GM23338 (cell line): ENCODE measurements at regions not wholly inside any gene's neighbourhood (a gene's known extent, or its start where the extent isn't known, plus 50 kb on each side); places are given as distances from the start of the nearest gene placed in this dataset.

Source experiments
- ATAC-seq: fragments of 200-7000 bp; cut with Tn5 transposase; 3 replicates; pipeline ENCODE4 v1.9.1; 2020
- DNase-seq: peaks from one replicate; pipeline ENCODE4 v3.0.0-alpha.2; 2015; ENCODE audit warnings: low spot score
- H2AFZ ChIP-seq: fragments of 200-600 bp; sonication (generic); 2 replicates; pipeline ENCODE4 v1.8.0; 2016; ENCODE audit warnings: antibody characterized with exemption, mild to moderate bottlenecking, moderate library complexity
- H3F3A ChIP-seq: fragments of 200-600 bp; sonication (generic); replicated peaks from 2 replicates; pipeline ENCODE4 v1.8.0; 2017; ENCODE audit warnings: antibody characterized with exemption, mixed run types, low read depth
- H3K27ac ChIP-seq: fragments of 200-600 bp; sonication (generic); 2 replicates; pipeline ENCODE4 v1.6.1; 2016; ENCODE audit warnings: low read depth
- H3K27me3 ChIP-seq: fragments of 200-600 bp; sonication (generic); 2 replicates; pipeline ENCODE4 v1.8.0; 2016; ENCODE audit warnings: mild to moderate bottlenecking, mixed run types, moderate library complexity; ENCODE audit not compliant: insufficient read depth
- H3K36me3 ChIP-seq: fragments of 200-600 bp; sonication (generic); 2 replicates; pipeline ENCODE4 v1.8.0; 2016; ENCODE audit warnings: mild to moderate bottlenecking; ENCODE audit not compliant: insufficient read depth
- H3K4me1 ChIP-seq: fragments of 200-600 bp; sonication (generic); 2 replicates; pipeline ENCODE4 v1.8.0; 2016; ENCODE audit warnings: mild to moderate bottlenecking, moderate library complexity; ENCODE audit not compliant: insufficient read depth
- H3K4me2 ChIP-seq: fragments of 200-600 bp; sonication (generic); 2 replicates; pipeline ENCODE4 v1.7.1; 2017; ENCODE audit warnings: mixed run types
- H3K4me3 ChIP-seq: fragments of 200-600 bp; sonication (generic); 2 replicates; pipeline ENCODE4 v1.6.1; 2016; ENCODE audit warnings: mixed run types
- H3K79me2 ChIP-seq: fragments of 200-600 bp; sonication (generic); replicated peaks from 2 replicates; pipeline ENCODE4 v1.8.0; 2017; ENCODE audit warnings: mild to moderate bottlenecking; ENCODE audit not compliant: insufficient read depth
- H3K9me2 ChIP-seq: fragments of 200-600 bp; sonication (generic); 2 replicates; pipeline ENCODE4 v1.8.0; 2017; ENCODE audit not compliant: insufficient read depth
- H4K20me1 ChIP-seq: fragments of 200-600 bp; sonication (generic); replicated peaks from 2 replicates; pipeline ENCODE4 v1.8.0; 2017; ENCODE audit warnings: mild to moderate bottlenecking; ENCODE audit not compliant: insufficient read depth
- H3K27ac Mint-ChIP-seq: 2 replicates; pipeline ENCODE4 v1.8.0; 2020; ENCODE audit warnings: inconsistent platforms, mild to moderate bottlenecking, moderate library complexity, mixed read lengths
- H3K27me3 Mint-ChIP-seq: 3 replicates; pipeline ENCODE4 v1.8.0; 2022; ENCODE audit warnings: low read depth, mild to moderate bottlenecking, moderate library complexity, mixed read lengths, inconsistent platforms; ENCODE audit not compliant: insufficient read depth, poor library complexity
- H3K36me3 Mint-ChIP-seq: 3 replicates; pipeline ENCODE4 v1.8.0; 2021; ENCODE audit warnings: low read depth, mild to moderate bottlenecking, inconsistent platforms, moderate library complexity, mixed read lengths
- H3K4me1 Mint-ChIP-seq: 3 replicates; pipeline ENCODE4 v1.8.0; 2020; ENCODE audit warnings: mild to moderate bottlenecking, inconsistent platforms, mixed read lengths
- H3K4me3 Mint-ChIP-seq: 3 replicates; pipeline ENCODE4 v1.8.0; 2021; ENCODE audit warnings: moderate library complexity, mild to moderate bottlenecking, inconsistent platforms, mixed read lengths
- H3K9me3 Mint-ChIP-seq: 3 replicates; pipeline ENCODE4 v1.8.0; 2020; ENCODE audit warnings: moderate library complexity, mild to moderate bottlenecking, inconsistent platforms, mixed read lengths
- CREB1 ChIP-seq: fragments of 250-450 bp; sonication (Bioruptor Pico); IDR thresholded peaks from 2 replicates; pipeline ENCODE4 v1.5.0; 2020; ENCODE audit warnings: low read depth, mild to moderate bottlenecking, moderate library complexity
- EZH2 ChIP-seq: fragments of 200-600 bp; sonication (generic); IDR thresholded peaks from one replicate; pipeline ENCODE4 v1.8.0; 2017; ENCODE audit warnings: antibody characterized with exemption, mild to moderate bottlenecking, low read depth; ENCODE audit not compliant: unreplicated experiment
- EZH2phosphoT487 ChIP-seq: fragments of 200-600 bp; sonication (generic); IDR thresholded peaks from one replicate; pipeline ENCODE4 v1.8.1; 2018; ENCODE audit warnings: antibody characterized with exemption; ENCODE audit not compliant: unreplicated experiment
- JUNB ChIP-seq: IDR thresholded peaks from one replicate; pipeline ENCODE4 v1.6.1; 2016; ENCODE audit warnings: antibody characterized with exemption; ENCODE audit not compliant: unreplicated experiment
- NANOG ChIP-seq: IDR thresholded peaks from 2 replicates; pipeline ENCODE4 v1.6.1; 2016; ENCODE audit warnings: antibody characterized with exemption, borderline replicate concordance
- POLR2AphosphoS5 ChIP-seq: IDR thresholded peaks from 2 replicates; pipeline ENCODE4 v1.6.1; 2016; ENCODE audit warnings: antibody characterized with exemption, low read depth
- STAT1 ChIP-seq: IDR thresholded peaks from one replicate; pipeline ENCODE4 v1.6.1; 2016; ENCODE audit warnings: antibody characterized with exemption; ENCODE audit not compliant: unreplicated experiment
- ZNF331 ChIP-seq: fragments of 250-450 bp; sonication (Bioruptor Pico); IDR thresholded peaks from 2 replicates; pipeline ENCODE4 v1.5.0; 2020; ENCODE audit warnings: low read depth, mild to moderate bottlenecking, moderate library complexity
- TF ChIP-seq, protein P1 (sequence below): IDR thresholded peaks from 2 replicates; pipeline ENCODE4 v1.6.1; 2016; ENCODE audit warnings: antibody characterized with exemption
- TF ChIP-seq, protein P2 (sequence below), 2 experiments: fragments of 200-600 bp in 1 of 2; sonication (generic) in 1 of 2; conservative IDR thresholded peaks; 2 replicates each; pipeline versions ENCODE4 v1.5.1 to v1.6.1; 2016 to 2017; ENCODE audit warnings: antibody characterized with exemption in 2 of 2, low read depth in 2 of 2, mild to moderate bottlenecking in 2 of 2, moderate library complexity in 1 of 2
- TF ChIP-seq, protein P3 (sequence below): fragments of 250-450 bp; sonication (Bioruptor Pico); IDR thresholded peaks from 2 replicates; pipeline ENCODE4 v1.5.0; 2020; ENCODE audit warnings: mild to moderate bottlenecking, moderate library complexity

DNA sequence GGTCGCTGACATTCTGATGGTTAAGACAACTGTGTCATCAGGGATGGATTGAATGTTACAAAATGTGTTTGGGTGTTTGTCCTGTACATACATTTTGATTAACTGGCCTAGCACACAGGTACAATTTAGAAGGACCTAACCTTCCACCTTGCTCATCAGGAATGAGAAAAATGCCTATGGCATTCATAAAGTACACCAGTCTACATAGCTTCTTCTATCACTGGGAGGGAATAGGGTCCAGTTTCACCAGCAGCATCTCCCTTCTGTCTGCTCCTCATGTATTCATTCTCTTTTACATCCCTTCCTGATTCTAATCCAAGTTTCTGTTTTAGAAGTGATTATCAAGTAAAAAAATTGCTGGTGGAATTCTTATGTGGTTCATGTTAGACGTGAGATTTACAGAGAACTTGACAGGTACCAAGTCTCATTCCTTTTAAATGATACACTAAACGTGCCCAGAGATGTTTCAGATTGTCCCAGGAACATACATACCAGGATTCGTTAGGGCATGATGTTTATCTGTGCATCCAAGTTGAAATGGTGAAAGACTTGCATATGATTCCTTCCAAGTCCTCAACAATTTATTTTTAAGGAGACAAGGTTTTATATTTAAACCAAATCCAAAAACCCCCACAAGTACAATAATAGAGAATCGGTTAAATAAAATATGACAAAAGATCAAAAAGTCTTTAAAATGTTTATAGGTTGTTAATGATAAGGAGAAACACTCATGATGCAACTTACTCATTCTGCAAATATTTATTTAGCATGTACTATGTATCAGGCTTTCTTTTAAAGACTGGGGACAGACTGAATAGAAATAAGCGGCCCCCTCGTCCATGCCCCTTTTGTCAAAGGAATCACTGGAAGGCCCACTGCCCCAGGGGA lies 359.1 kb downstream of the ZNF674 start:
- no peaks in the 10 kb centered on the region for H3F3A ChIP-seq
- Mint-ChIP-seq H3K4me3 (no peak overlapping the region), H3K4me1 (no peaks in the 10 kb centered on the region), H3K27ac (no peak overlapping the region), H3K9me3 (no peaks in the 10 kb centered on the region; the same call in 2 of the 3 replicates), H3K27me3 (no peaks in the 10 kb centered on the region), H3K36me3 (no peaks in the 10 kb centered on the region)
- no peaks in the 10 kb centered on the region for H3K9me2 ChIP-seq
- H3K27me3 ChIP-seq, result no peaks in the 10 kb centered on the region
- no peak overlapping the region for H3K4me3 ChIP-seq
- TF ChIP-seq NANOG (no peak), CREB1 (CRISPR knock-in tag) (no peak), STAT1 (no peak)
- no peak overlapping the region for H3K27ac ChIP-seq
- H2AFZ ChIP-seq, result no peak overlapping the region
- no peak overlapping the region for H3K4me2 ChIP-seq
- no peaks in the 10 kb centered on the region for H3K79me2 ChIP-seq
- no peak for DNase-seq
- no peaks in the 10 kb centered on the region for H3K36me3 ChIP-seq
- H4K20me1 ChIP-seq, result no peaks in the 10 kb centered on the region
- no peak for ATAC-seq
- H3K4me1 ChIP-seq, result no peaks in the 10 kb centered on the region

DNA sequence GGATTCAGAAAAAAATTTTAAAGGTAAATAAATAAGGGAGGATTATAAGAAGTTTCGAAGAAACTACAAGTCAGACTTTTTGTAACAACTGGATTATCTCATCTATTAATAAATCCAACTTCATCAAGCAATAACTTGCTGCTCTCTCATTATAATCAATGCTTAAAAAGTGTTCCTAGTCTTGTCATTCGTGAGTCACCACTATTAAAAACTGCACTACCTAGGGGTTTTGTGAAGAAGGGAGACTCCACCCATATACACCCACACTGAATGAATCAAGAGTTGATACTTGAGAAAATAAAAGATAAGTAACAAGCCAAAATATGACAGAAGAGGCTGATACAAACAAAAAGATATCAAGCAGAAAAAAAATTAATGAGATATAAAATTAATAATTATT lies 360.5 kb downstream of the ZNF674 start:
- Histone ChIP-seq H3K4me1 (no peaks in the 10 kb centered on the region), H3K4me3 (no peak overlapping the region), H3K4me2 (no peak overlapping the region), H4K20me1 (no peaks in the 10 kb centered on the region), H2AFZ (no peak overlapping the region), H3K9me2 (no peaks in the 10 kb centered on the region), H3K27me3 (no peaks in the 10 kb centered on the region), H3F3A (no peaks in the 10 kb centered on the region), H3K79me2 (no peaks in the 10 kb centered on the region), H3K36me3 (no peaks in the 10 kb centered on the region), H3K27ac (no peak overlapping the region)
- no peaks in the 10 kb centered on the region; the same call in 2 of the 3 replicates for H3K9me3 Mint-ChIP-seq
- no peak for ATAC-seq
- no peak overlapping the region for H3K27ac Mint-ChIP-seq
- H3K4me3 Mint-ChIP-seq, result no peak overlapping the region
- no peaks in the 10 kb centered on the region for H3K4me1 Mint-ChIP-seq
- no peaks in the 10 kb centered on the region for H3K36me3 Mint-ChIP-seq
- no peak for DNase-seq
- H3K27me3 Mint-ChIP-seq, result no peaks in the 10 kb centered on the region
- TF ChIP-seq, protein P1, sequence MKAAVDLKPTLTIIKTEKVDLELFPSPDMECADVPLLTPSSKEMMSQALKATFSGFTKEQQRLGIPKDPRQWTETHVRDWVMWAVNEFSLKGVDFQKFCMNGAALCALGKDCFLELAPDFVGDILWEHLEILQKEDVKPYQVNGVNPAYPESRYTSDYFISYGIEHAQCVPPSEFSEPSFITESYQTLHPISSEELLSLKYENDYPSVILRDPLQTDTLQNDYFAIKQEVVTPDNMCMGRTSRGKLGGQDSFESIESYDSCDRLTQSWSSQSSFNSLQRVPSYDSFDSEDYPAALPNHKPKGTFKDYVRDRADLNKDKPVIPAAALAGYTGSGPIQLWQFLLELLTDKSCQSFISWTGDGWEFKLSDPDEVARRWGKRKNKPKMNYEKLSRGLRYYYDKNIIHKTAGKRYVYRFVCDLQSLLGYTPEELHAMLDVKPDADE, result no peak
- TF ChIP-seq JUNB (no peak), EZH2 (no peak), ZNF331 (CRISPR knock-in tag) (no peak), CREB1 (CRISPR knock-in tag) (no peak), EZH2phosphoT487 (no peak), STAT1 (no peak), NANOG (no peak), POLR2AphosphoS5 (no peak)
- TF ChIP-seq, protein P2, sequence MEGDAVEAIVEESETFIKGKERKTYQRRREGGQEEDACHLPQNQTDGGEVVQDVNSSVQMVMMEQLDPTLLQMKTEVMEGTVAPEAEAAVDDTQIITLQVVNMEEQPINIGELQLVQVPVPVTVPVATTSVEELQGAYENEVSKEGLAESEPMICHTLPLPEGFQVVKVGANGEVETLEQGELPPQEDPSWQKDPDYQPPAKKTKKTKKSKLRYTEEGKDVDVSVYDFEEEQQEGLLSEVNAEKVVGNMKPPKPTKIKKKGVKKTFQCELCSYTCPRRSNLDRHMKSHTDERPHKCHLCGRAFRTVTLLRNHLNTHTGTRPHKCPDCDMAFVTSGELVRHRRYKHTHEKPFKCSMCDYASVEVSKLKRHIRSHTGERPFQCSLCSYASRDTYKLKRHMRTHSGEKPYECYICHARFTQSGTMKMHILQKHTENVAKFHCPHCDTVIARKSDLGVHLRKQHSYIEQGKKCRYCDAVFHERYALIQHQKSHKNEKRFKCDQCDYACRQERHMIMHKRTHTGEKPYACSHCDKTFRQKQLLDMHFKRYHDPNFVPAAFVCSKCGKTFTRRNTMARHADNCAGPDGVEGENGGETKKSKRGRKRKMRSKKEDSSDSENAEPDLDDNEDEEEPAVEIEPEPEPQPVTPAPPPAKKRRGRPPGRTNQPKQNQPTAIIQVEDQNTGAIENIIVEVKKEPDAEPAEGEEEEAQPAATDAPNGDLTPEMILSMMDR (conservative IDR thresholded peaks at IDR 0.05; ENCODE audit: low read depth in 2 of 2), result no peak
- TF ChIP-seq, protein P3, sequence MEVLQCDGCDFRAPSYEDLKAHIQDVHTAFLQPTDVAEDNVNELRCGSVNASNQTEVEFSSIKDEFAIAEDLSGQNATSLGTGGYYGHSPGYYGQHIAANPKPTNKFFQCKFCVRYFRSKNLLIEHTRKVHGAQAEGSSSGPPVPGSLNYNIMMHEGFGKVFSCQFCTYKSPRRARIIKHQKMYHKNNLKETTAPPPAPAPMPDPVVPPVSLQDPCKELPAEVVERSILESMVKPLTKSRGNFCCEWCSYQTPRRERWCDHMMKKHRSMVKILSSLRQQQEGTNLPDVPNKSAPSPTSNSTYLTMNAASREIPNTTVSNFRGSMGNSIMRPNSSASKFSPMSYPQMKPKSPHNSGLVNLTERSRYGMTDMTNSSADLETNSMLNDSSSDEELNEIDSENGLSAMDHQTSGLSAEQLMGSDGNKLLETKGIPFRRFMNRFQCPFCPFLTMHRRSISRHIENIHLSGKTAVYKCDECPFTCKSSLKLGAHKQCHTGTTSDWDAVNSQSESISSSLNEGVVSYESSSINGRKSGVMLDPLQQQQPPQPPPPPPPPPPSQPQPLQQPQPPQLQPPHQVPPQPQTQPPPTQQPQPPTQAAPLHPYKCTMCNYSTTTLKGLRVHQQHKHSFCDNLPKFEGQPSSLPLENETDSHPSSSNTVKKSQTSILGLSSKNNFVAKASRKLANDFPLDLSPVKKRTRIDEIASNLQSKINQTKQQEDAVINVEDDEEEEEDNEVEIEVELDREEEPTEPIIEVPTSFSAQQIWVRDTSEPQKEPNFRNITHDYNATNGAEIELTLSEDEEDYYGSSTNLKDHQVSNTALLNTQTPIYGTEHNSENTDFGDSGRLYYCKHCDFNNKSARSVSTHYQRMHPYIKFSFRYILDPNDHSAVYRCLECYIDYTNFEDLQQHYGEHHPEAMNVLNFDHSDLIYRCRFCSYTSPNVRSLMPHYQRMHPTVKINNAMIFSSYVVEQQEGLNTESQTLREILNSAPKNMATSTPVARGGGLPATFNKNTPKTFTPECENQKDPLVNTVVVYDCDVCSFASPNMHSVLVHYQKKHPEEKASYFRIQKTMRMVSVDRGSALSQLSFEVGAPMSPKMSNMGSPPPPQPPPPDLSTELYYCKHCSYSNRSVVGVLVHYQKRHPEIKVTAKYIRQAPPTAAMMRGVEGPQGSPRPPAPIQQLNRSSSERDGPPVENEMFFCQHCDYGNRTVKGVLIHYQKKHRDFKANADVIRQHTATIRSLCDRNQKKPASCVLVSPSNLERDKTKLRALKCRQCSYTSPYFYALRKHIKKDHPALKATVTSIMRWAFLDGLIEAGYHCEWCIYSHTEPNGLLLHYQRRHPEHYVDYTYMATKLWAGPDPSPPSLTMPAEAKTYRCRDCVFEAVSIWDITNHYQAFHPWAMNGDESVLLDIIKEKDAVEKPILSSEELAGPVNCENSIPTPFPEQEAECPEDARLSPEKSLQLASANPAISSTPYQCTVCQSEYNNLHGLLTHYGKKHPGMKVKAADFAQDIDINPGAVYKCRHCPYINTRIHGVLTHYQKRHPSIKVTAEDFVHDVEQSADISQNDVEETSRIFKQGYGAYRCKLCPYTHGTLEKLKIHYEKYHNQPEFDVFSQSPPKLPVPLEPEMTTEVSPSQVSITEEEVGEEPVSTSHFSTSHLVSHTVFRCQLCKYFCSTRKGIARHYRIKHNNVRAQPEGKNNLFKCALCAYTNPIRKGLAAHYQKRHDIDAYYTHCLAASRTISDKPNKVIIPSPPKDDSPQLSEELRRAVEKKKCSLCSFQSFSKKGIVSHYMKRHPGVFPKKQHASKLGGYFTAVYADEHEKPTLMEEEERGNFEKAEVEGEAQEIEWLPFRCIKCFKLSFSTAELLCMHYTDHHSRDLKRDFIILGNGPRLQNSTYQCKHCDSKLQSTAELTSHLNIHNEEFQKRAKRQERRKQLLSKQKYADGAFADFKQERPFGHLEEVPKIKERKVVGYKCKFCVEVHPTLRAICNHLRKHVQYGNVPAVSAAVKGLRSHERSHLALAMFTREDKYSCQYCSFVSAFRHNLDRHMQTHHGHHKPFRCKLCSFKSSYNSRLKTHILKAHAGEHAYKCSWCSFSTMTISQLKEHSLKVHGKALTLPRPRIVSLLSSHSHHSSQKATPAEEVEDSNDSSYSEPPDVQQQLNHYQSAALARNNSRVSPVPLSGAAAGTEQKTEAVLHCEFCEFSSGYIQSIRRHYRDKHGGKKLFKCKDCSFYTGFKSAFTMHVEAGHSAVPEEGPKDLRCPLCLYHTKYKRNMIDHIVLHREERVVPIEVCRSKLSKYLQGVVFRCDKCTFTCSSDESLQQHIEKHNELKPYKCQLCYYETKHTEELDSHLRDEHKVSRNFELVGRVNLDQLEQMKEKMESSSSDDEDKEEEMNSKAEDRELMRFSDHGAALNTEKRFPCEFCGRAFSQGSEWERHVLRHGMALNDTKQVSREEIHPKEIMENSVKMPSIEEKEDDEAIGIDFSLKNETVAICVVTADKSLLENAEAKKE (CRISPR knock-in tag), result no peak
